DOHH2 (cell line): ENCODE measurements at regions not wholly inside any gene's neighbourhood (a gene's known extent, or its start where the extent isn't known, plus 50 kb on each side); places are given as distances from the start of the nearest gene placed in this dataset.

ENCODE experiments used
- H3F3A ChIP-seq: fragments of 200-600 bp; sonication (generic), shearing (Covaris generic); 2 replicates; pipeline ENCODE4 v1.6.0; 2016; ENCODE audit warnings: antibody characterized with exemption, mild to moderate bottlenecking; ENCODE audit not compliant: control insufficient read depth, insufficient read depth
- H3K27ac ChIP-seq: fragments of 200-600 bp; sonication (generic); 2 replicates; pipeline ENCODE4 v1.5.1; 2014; ENCODE audit warnings: low read depth, mild to moderate bottlenecking, low read length, moderate library complexity
- H3K27me3 ChIP-seq: fragments of 200-600 bp; sonication (generic); 2 replicates; pipeline ENCODE4 v1.6.1; 2014; ENCODE audit warnings: mild to moderate bottlenecking, low read length, mixed read lengths; ENCODE audit not compliant: control insufficient read depth
- H3K36me3 ChIP-seq: fragments of 200-600 bp; sonication (generic); 2 replicates; pipeline ENCODE4 v1.6.1; 2014; ENCODE audit warnings: mild to moderate bottlenecking, low read length, moderate library complexity, mixed read lengths; ENCODE audit not compliant: control insufficient read depth
- H3K4me1 ChIP-seq: fragments of 200-600 bp; sonication (generic); 2 replicates; pipeline ENCODE4 v1.6.1; 2014; ENCODE audit warnings: mild to moderate bottlenecking, low read length, mixed read lengths; ENCODE audit not compliant: control insufficient read depth
- H3K4me2 ChIP-seq: fragments of 200-600 bp; sonication (generic); 2 replicates; pipeline ENCODE4 v1.6.0; 2014; ENCODE audit warnings: mild to moderate bottlenecking, low read length, moderate library complexity
- H3K4me3 ChIP-seq: fragments of 200-600 bp; sonication (generic); 2 replicates; pipeline ENCODE4 v1.5.1; 2014; ENCODE audit warnings: mild to moderate bottlenecking, low read length, mixed read lengths
- H3K79me2 ChIP-seq: fragments of 200-600 bp; sonication (generic); 2 replicates; pipeline ENCODE4 v1.6.1; 2014; ENCODE audit warnings: mild to moderate bottlenecking, low read length, mixed read lengths; ENCODE audit not compliant: control insufficient read depth
- H3K9me2 ChIP-seq: fragments of 200-600 bp; sonication (generic); replicated peaks from 2 replicates; pipeline ENCODE4 v1.6.1; 2014; ENCODE audit warnings: mild to moderate bottlenecking, low read length, mixed read lengths; ENCODE audit not compliant: control insufficient read depth
- H3K9me3 ChIP-seq: fragments of 200-600 bp; sonication (generic); 2 replicates; pipeline ENCODE4 v1.6.1; 2014; ENCODE audit warnings: antibody characterized with exemption, low read length, mixed read lengths; ENCODE audit not compliant: control insufficient read depth, insufficient read depth
- H4K20me1 ChIP-seq: fragments of 200-600 bp; sonication (generic); 2 replicates; pipeline ENCODE4 v1.6.0; 2014; ENCODE audit warnings: low read depth, mild to moderate bottlenecking, antibody characterized with exemption, low read length, moderate library complexity; ENCODE audit not compliant: control insufficient read depth, insufficient read depth
- CTCF ChIP-seq: fragments of 200-600 bp; sonication (generic); IDR thresholded peaks from one replicate; pipeline ENCODE4 v1.5.1; 2014; ENCODE audit warnings: antibody characterized with exemption, mild to moderate bottlenecking, low read depth, low read length; ENCODE audit not compliant: poor library complexity, severe bottlenecking
- EZH2phosphoT487 ChIP-seq: fragments of 200-600 bp; sonication (generic); IDR thresholded peaks from 2 replicates; pipeline ENCODE4 v1.6.1; 2017; ENCODE audit warnings: borderline replicate concordance, mild to moderate bottlenecking, antibody characterized with exemption, low read length, moderate library complexity, mixed read lengths

GRCh38 chr2:16011621-16011960 is 71.2 kb downstream of the MYCN start:
- H3K27ac ChIP-seq = no peak overlapping the region
- H3F3A ChIP-seq = no peaks in the 10 kb centered on the region
- no peak overlapping the region for H3K4me2 ChIP-seq
- no peaks in the 10 kb centered on the region for H3K27me3 ChIP-seq
- H3K4me3 ChIP-seq = no peak overlapping the region
- TF ChIP-seq EZH2phosphoT487 (no peak), CTCF (no peak)
- no peaks in the 10 kb centered on the region for H3K9me3 ChIP-seq
- no peaks in the 10 kb centered on the region for H3K36me3 ChIP-seq
- no peaks in the 10 kb centered on the region for H3K79me2 ChIP-seq
- H3K4me1 ChIP-seq = no peaks in the 10 kb centered on the region
- no peaks in the 10 kb centered on the region for H3K9me2 ChIP-seq
- no peaks in the 10 kb centered on the region for H4K20me1 ChIP-seq

- no peaks in the 10 kb centered on the region for H3K9me2 ChIP-seq
- no peaks in the 10 kb centered on the region for H4K20me1 ChIP-seq
- TF ChIP-seq EZH2phosphoT487 (no peak), CTCF (no peak)
- H3K27me3 ChIP-seq = no peaks in the 10 kb centered on the region
- H3K4me3 ChIP-seq = no peak overlapping the region
- H3K79me2 ChIP-seq = no peaks in the 10 kb centered on the region
- no peaks in the 10 kb centered on the region for H3F3A ChIP-seq
- H3K4me1 ChIP-seq = no peaks in the 10 kb centered on the region
- no peak overlapping the region for H3K27ac ChIP-seq
- no peak overlapping the region for H3K4me2 ChIP-seq
- no peaks in the 10 kb centered on the region for H3K9me3 ChIP-seq
- no peaks in the 10 kb centered on the region for H3K36me3 ChIP-seq
These were observed 70.7 kb downstream of the MYCN start for GRCh38 chr2:16010951-16011620.

GRCh38 chr2:16010011-16010410 is 69.7 kb downstream of the MYCN start:
- Histone ChIP-seq H3K9me2 (no peaks in the 10 kb centered on the region), H3K36me3 (no peaks in the 10 kb centered on the region), H3K27me3 (no peaks in the 10 kb centered on the region), H3K4me3 (no peak overlapping the region), H3K79me2 (no peaks in the 10 kb centered on the region), H3K4me2 (no peak overlapping the region), H3K9me3 (no peaks in the 10 kb centered on the region), H3F3A (no peaks in the 10 kb centered on the region), H4K20me1 (no peaks in the 10 kb centered on the region), H3K27ac (no peak overlapping the region), H3K4me1 (no peaks in the 10 kb centered on the region)
- TF ChIP-seq CTCF (no peak), EZH2phosphoT487 (no peak)
